ENCODE measurements at regions not wholly inside any gene's neighbourhood (a gene's known extent, or its start where the extent isn't known, plus 50 kb on each side); places are given as distances from the start of the nearest gene placed in this dataset.

DNA sequence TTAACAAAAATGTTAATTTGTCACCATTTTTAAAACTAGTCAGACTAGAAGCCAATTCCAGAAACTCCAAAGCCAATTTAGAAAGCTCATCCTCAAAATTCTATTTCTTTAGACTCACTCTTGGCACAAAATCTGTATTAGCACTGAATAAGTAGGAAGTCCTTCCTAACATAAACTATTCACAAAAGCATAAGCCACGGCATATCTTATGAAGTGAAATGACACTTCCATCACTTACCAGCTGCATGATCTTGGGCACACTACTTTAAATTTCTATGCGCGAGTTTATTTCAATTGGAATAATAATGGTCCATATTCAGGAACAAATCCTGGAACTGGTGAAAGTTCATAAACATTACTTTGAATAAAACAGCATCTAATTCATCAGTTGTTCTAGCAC, 1544.0 kb downstream of the TECRL start:
- DNase-seq, result no peak

DNA sequence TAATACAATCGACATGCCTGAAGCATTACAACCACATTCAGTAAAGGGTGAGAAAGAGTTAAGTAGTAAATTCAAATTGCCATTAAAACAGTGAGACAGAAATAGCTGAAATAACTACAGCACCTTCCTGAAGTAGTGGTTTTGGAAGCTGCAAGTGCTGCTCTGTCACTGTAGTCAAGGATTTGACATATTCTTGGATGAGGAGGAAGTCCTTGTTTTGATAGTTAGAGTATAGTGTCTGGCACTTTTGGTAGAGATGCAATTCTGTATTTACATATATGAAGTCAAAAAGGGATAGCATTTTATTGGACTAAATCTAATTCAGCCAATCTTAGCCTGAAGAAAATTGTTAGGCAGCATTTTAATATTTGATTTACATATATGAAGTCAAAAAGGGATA, 1559.6 kb downstream of the TECRL start:
- DNase-seq, result no peak

DNA sequence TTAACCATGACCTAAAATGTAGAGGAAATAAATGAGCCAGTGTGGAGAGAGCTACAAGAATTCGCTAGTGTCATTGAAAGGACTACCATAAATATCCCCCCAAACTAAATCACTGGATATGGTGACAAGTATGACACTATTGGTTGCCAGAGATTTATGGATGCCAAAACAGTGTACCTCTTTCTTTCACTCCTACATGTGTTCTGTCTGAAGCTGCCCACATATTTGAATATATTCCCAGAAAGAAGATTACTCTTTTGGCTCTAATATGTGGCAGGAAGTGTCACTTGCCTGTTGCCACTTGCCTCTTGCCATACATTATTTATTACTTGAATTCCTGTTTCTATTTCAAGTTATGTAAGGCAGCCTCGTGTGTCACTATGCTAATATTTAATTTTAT, 1573.6 kb downstream of the TECRL start:
- DNase-seq, result no peak

DNA sequence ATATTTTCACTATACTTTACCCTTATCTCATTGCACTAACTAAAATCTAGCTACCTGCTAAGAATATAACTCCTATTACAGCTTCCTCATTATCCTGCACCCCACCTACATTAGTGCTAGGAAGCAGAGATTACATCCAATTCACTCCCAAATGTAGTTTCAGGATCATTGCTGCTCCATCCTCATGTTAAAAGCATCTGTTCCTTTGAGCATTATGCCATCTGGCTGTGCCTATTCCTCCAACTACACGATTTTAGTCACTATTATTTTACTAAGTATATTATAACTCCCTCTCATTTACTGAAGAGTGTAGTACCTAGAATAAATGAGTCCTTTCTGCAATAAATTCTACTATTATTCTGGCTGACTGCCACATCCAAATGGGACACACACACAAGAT, 1586.9 kb downstream of the TECRL start:
- DNase-seq, result no peak

DNA sequence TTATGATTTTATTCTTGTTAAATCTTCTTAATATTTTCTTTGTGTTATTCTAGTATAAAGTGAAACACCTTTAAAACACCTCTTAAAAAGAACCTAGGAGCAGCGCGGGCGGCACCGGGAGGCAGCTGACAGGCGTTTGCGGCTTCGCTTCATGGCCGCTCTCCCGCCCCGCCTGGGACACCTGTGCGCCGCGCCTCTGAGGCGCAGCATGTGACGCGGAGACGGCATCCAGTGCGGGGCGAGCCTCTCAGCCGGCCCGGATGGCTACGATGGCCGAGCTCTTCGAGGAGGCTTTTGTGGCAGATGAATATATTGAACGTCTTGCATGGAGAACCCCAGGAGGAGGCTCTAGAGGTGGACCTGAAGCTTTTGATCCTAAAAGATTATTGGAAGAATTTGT, 1592.7 kb downstream of the TECRL start:
- no peak for DNase-seq

DNA sequence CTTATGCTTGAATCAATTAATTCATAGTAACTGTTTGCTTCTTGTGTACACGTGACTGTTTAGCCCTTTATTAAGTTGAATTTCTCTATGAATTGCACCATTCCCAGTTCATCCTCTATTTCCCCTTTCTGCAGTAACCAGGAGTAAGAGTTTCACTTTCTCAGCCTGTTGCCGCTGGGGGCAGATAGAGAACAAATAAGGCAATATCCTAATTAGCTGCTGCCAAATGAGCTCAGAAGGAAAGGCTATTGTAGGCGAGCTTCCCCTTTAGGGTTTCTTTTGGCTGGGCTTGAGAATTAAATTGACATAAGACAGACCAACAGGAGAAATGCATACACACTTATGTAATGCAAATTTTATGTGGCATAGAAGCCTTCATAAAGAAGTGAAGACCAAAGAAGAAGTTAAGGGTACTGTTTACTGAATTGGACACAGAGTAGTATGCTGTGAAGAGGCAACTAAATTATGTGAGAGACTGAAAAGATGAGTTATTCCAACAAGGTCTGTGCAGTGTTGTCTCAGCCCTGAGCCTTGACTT, 1594.7 kb downstream of the TECRL start:
- DNase-seq, result no peak

DNA sequence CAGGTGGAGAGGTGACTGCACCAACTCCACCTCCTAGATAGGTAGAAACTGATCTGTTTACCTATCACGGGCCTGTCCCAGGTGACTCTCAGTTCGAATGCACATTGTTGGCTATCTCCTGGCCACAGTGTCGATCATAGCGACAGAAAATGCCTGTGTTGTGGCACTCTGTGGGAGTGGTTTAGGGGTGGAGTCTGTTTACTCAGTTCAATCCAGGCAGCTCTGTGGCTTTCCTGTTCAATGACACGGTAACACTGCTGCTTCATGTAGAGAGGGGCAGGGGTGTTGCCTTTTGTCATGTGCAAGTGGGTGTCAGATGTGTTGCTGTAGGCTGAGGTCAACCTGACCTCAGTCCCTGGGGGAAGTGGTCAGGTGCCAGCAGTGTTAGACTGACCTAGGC, 1602.4 kb downstream of the TECRL start:
- no peak for DNase-seq

DNA sequence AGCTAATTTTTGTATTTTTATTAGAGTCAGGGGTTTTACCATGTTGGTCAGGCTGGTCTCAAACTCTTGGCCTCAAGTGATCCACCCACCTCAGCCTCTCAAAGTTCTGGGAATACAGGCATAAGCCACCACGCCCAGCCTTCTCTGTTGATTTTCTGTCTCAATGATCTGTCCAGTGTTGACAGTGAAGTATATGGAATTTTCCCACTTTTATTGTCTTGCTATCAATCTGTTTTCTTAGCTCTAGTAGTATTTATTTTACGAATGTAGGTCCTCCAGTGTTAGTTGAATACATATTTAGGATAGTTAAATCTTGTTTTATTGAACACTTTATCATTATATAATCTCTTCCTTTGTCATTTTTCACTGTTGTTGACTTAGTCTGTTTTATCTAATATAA, 1603.9 kb downstream of the ADGRL3 start:
- DNase-seq, result no peak

DNA sequence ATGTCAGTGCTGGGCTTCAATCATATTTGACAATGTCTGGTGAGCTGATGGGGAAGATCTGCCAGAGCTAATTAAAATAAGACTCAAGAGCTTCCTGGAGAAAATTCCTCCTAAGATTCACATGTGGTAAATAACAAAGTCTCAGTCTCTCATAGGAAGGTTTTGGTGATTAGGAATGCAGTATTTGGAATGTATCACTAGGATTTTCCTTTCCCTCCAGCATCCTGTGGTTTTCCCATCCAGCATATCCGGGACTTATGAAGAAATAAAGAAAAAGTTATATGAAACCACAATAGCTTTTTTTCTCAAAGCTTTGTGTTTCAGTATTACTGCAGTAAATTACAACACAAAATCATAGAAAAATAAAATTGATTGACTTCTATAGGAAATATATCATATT, 1597.1 kb downstream of the ADGRL3 start:
- DNase-seq, result no peak

DNA sequence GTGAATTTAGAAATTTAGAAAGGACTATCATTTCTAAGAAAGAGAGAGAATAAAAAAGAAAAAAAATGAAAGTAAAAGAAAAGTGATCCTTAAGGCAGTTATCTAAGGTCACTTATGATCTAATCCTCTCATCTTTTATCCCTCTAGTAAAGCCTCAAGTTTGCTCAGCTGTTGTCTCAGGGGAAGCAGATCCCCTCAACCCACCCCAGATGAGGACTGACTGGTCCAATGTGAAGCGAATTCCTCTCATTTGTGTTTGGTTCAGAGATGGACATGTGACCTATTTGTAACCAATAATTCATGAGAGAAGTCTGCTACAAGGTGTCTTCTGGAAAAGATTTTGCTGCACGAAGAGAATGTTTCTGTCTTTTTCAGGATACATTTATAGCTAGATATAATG, 1591.3 kb downstream of the ADGRL3 start:
- no peak for DNase-seq

DNA sequence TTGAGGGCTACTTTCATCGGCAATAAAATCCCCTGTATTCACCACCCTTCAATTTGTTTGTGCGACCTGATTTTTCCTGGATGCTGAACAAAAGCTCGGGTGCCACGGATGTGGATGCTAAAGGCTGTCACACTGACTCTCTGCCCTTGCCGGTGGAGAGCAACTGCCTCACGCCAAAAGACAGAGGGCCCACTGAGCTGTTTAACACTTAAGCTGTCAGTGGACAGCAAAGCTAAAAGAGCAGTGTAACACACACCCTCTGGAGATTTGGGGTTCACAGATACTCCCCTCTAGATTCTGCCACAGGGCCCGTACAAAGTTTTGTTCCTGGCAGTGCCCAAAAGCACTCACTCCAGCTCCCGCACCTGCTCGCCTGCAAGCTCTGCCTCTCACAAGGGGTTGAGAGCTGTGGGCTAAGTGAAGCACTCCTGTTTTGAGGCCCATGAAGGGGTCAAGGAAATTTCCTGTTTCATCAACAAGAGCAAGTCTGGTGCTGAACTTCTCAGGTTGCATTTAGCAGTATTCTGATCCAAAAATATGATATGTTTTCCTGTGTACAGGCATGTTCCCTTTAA, 1571.9 kb downstream of the ADGRL3 start:
- DNase-seq, result no peak

DNA sequence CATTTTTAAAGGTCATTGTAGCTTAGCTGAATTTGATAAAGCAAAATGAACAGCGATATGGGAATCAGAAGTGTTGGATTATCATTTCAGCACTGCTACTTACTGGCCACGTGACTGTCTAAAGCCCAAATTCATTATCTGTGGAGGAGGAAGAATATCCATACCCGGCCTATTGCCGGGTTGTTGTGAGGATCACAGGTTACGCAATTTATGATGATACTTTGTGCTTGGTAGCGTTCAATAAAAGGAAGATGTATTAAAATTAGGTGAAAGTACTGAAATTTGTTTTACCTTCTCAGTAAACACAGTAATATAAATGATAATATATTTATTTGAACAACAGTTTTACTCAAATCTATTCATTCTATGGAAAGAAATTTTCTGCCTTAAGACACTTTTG, 1540.2 kb downstream of the ADGRL3 start:
- DNase-seq, result no peak

DNA sequence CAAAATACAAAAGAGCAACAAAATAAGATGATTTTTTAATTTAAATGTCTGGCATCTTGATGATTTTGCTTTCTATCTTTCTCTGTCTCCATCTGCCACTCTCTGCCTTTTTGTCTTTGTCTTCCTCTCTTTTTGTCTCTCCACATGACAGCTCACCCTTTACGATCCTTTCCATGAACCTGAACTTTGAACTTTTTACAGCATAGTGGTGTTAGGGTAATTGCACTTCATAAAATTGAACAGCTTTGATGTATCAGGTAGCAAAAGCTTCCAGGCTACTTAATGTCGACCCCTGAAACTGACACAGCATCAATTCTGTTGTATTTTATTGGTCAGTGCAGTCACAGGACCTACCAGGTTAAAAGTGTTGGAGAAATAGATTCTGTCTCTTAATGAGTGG, 1517.0 kb downstream of the ADGRL3 start:
- DNase-seq, result no peak

DNA sequence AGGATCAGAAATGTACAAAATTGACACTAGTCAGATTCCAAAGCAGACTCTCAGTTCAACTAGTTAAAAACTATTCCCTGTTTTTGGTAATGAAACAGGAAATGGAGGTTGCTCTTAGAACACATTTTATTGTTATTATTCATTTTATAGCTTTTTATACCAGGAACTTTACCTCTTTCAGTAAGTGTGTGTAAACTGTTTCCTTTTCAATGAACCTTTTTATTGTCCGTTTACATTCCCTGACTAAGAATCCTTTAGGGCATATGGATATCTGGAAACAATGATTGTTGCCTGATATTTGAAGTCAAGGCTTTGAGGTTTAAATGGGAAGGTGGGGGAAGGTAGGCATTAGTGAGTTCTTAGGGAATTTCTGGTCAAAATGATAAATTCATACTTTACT, 1511.4 kb downstream of the ADGRL3 start:
- DNase-seq, result no peak

DNA sequence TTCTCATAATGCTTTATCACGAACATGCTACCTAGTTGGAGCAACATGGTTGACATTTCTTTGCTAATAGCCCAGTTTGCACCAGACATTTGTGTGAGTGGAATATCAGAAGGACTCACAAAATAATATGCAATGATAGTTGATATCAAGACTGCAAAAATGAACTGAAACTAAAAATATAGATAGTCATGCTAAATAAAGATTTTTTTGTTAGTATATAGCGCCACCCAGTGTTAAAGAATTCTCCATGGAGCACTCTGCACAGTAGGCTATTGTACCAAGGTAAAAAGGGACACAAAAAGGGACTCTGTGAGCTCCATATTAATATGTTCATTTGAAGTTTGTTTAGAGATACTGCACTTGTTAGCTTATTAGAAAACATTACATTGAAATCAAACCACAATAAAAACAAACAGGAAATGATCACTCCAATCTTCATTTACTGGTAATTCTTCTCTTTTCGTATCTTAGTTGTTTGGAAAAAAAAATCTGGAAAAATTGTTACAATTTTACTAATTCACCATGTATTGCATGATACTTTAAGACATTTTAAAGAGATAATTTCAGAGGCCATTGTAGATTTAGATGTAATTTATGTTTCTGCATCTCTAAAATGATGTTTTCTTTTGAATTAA, 1509.6 kb downstream of the ADGRL3 start:
- peak in 1 of 2 experiments; percentile 3 for DNase-seq

DNA sequence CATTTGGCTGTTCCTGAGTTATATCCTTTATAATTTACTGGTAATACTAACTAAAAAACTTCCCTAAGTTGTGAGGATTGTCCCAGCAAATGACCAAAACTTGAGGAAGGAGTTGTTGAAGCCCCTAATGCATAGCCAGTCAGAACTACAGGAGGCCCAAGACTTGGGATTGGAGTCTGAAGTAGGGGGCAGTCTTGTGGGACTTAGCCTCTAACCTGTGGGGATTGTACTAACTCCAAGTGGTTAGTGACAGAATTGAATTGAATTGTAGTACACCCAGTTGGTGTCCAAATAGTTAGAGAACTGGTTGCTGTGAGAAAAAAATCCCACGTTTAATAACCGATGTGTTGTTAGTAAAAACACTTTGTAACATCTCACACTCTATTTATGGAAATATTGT, 1506.3 kb downstream of the ADGRL3 start:
- no peak for DNase-seq

DNA sequence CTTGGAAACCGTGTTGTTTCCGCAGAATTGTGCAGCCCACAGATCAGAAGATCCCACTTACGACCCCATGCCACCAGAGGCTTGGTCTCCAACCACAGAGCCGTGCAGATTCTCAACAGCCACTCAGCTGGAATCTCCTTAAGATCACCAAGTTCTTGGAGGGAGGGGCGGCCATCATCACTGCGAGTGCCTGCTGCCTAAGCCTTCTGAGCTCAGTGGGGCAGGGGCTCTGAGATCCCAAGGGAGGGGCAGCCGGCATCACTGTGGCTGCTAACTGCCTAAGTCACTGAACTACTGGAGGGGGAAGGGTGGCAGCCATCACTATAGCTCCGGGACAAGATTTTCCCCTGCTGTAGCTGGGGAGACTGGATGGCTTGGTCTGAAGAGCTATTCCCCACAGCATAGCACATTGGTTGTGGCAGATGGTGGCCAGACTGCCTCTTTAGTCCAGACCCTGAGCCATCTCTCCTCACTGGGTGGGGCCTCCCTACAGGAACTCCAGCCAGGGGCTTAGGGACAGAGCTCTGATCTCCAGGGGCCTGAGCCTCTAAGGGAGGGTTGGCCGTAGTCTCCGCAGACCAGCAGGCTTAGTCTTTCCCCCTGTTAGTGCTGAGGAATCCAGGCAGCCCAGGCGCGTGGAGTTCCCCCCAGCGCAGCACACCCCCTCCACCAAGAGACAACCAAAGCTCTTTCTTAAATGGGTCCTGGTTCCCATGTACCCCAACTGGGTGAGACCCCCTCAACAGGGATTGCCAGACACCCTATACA, 1483.9 kb downstream of the ADGRL3 start:
- no peak for DNase-seq

DNA sequence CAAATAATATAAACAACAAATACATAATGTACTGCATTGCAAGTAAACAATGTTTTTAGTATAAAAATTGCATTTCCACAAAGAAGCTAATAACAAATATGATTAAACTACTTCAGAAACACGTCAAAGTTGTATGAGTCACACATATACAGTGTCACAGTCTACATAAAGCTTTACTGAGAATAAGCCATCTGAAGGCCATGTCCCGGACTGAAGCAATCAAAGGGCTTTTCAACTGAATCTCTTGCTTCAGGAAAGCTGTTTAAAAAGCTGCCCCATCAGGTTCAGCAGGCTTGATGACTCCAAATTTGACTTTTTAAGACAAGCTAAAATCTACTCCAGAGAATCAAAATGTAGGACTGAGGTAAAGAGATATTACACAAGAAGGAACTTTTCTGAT, 1476.8 kb downstream of the ADGRL3 start:
- DNase-seq, result no peak

DNA sequence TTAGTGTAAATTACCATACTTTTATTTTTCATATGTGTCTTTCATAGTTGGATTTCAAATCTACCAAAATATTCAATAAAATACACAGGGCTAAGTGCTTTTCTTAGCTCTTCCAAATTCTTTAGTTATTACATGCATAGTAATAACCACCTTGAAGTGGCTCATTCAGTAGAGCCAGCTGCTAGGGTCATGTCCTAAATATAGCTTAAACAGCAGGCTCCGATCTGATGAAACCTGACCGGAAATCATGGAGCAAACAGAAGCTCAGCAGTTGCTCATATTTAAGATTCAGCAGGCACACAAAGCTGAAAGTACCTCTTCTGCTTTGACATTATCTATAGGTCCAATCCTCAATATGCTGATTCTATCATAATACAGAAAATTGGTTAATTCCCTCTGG, 1470.4 kb downstream of the ADGRL3 start:
- DNase-seq, result no peak

DNA sequence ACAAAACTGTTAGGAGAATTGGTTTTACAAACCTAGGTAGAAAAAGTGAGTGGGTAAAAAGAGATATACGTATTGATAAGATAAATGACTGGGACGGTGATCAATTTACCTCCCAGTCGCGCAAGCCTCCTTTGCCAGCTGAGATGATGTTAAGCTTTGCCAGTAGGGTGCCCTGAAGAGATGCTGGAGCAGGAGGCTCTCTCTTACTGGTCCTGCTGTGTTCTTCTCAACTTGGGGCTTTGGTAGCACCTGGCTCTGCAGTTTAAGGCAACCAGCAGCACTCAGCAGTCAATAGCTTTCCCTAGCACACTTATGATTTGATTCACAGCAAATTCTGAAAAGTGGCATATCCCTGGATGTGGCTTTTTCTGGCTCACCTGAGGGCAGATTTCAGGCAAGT, 1461.7 kb downstream of the ADGRL3 start:
- DNase-seq, result no peak

DNA sequence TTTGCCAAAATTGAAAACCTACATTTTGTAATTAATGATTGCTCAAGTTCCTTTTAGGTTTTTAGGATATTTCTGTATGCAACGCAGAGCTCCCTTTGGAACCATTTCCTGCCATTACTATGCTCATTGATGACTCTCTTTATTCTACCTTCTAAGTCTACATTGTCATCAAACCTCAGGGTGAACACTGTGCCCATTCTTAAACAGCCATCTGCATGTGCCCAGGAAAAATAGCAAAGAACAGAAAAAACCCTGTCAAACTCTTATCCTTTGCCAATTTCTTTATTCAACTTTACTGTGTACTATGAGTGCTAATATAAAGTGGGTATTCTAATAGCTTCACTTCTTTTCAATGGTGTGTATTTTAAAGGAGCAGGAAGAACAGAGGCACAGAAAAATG, 1455.9 kb downstream of the ADGRL3 start:
- no peak for DNase-seq

DNA sequence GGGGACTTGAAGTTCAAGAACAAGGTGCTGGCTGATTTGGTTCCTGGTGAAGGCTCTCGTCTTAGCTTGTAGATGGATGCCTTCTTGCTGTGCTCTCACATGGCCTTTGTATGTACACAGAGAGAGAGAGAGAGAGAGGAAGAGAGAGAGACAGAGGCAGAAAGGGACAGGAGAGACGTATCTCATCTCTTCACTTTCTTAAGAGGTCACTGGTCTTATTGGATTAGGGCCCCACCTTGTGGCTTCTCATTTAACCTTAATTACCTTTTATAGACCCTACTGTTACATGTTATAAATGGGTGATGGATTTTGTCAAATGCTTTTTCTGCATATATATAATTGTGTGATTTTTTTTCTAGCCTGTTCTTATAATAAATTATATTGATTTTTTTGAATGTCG, 1444.2 kb downstream of the ADGRL3 start:
- no peak for DNase-seq

DNA sequence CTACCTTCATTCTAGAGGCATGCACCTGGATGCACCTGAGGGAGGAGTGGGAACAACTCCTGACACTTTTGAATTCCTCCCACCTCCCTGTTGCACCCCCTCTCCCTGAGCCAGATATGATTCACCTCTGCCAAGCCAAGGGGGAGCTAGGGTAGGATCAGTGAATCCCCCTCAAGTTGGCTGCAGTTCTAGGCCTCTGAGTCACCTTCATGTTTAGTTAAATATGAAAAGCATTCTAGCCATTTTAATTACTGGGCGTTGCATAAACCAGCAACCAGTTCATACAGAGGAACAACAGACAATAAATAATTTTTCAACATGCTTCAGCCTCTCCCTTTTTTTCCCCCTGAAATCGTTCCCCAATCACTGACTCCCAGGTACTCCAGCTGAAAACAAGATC, 1440.2 kb downstream of the ADGRL3 start:
- DNase-seq, result no peak

DNA sequence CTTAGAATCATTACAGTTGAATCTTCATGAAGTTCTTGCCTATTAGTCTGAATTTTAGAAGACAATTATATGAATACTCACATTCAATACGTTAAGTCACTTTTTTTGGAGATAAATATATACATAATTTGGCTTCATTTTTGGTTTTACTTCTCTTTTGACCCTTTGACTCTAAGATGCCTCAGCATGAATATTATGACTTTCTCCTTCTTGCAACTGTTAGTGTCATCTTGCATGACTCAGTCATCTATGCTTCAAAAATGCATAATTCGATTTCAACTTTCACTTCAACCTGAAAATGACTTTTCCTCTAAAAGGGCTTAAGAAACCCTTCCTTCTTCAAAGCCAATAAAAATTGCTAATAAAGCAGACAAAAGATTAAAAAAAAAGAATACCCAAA, 1427.5 kb downstream of the ADGRL3 start:
- DNase-seq, result no peak
